ENCODE measurements at regions not wholly inside any gene's neighbourhood (a gene's known extent, or its start where the extent isn't known, plus 50 kb on each side); places are given as distances from the start of the nearest gene placed in this dataset.

GRCh38 chr4:24417206-24417605 lies 167.1 kb downstream of the DHX15 start:
- DNase-seq = no peak

- DNase-seq = no peak
Measured at GRCh38 chr4:24416293-24416692, 168.1 kb downstream of the DHX15 start.

- no peak for DNase-seq
Measured at GRCh38 chr4:24413311-24413784, 171.0 kb downstream of the DHX15 start.

- no peak for DNase-seq
Measured at GRCh38 chr4:24411806-24412205, 172.5 kb downstream of the DHX15 start.

- DNase-seq = no peak
Measured at GRCh38 chr4:24411299-24411698, 173.1 kb downstream of the DHX15 start.

GRCh38 chr4:24408640-24409039 lies 175.7 kb downstream of the DHX15 start:
- DNase-seq = no peak

GRCh38 chr4:24405926-24406325 lies 178.4 kb downstream of the DHX15 start:
- no peak for DNase-seq

- DNase-seq = no peak
Measured at GRCh38 chr4:24405341-24405740, 179.0 kb downstream of the DHX15 start.

- DNase-seq = no peak
Measured at GRCh38 chr4:24404281-24404680, 180.1 kb downstream of the DHX15 start.

- no peak for DNase-seq
Measured at GRCh38 chr4:24403265-24403664, 181.1 kb downstream of the DHX15 start.

- DNase-seq = no peak
Measured at GRCh38 chr4:24400537-24400936, 183.8 kb downstream of the DHX15 start.

GRCh38 chr4:24396988-24397387 lies 187.4 kb downstream of the DHX15 start:
- no peak for DNase-seq

GRCh38 chr4:24395937-24396336 lies 188.4 kb downstream of the DHX15 start:
- DNase-seq = no peak

GRCh38 chr4:24394041-24394440 lies 190.3 kb downstream of the DHX15 start:
- DNase-seq = no peak

- no peak for DNase-seq
Measured at GRCh38 chr4:24392613-24393012, 191.7 kb downstream of the DHX15 start.

GRCh38 chr4:24382381-24382780 lies 202.0 kb downstream of the DHX15 start:
- no peak for DNase-seq

GRCh38 chr4:24380957-24381665 lies 203.2 kb downstream of the DHX15 start:
- no peak for DNase-seq

- DNase-seq = no peak
Measured at GRCh38 chr4:24373704-24374103, 210.7 kb downstream of the DHX15 start.

- DNase-seq = no peak
Measured at GRCh38 chr4:24372881-24373280, 211.5 kb downstream of the DHX15 start.

GRCh38 chr4:24372341-24372740 lies 212.0 kb downstream of the DHX15 start:
- no peak for DNase-seq

- no peak for DNase-seq
Measured at GRCh38 chr4:24370421-24370820, 213.9 kb downstream of the DHX15 start.

- DNase-seq = no peak
Measured at GRCh38 chr4:24369507-24370029, 214.8 kb downstream of the DHX15 start.

- no peak for DNase-seq
Measured at GRCh38 chr4:24368801-24369200, 215.6 kb downstream of the DHX15 start.

- DNase-seq = no peak
Measured at GRCh38 chr4:24364852-24365251, 219.5 kb downstream of the DHX15 start.

- no peak for DNase-seq
Measured at GRCh38 chr4:24364249-24364648, 220.1 kb downstream of the DHX15 start.
